ENCODE measurements at regions not wholly inside any gene's neighbourhood (a gene's known extent, or its start where the extent isn't known, plus 50 kb on each side); places are given as distances from the start of the nearest gene placed in this dataset.
A peak's percentile ranks its signal among the peaks of the same experiment; 100 is the strongest.

- no peak for TF ChIP-seq MAFF (IDR thresholded peaks at IDR 0.05; ENCODE audit: low read depth, low read length)
- TF ChIP-seq MEIS2 (CRISPR knock-in tag; IDR thresholded peaks at IDR 0.05): no peak
- peak; percentile 91 for TF ChIP-seq STAG1 (CRISPR knock-in tag; IDR thresholded peaks at IDR 0.05)
Observed at GRCh38 chr11:79708319-79708932, 267.6 kb upstream of the TENM4 start (continued).

DNA sequence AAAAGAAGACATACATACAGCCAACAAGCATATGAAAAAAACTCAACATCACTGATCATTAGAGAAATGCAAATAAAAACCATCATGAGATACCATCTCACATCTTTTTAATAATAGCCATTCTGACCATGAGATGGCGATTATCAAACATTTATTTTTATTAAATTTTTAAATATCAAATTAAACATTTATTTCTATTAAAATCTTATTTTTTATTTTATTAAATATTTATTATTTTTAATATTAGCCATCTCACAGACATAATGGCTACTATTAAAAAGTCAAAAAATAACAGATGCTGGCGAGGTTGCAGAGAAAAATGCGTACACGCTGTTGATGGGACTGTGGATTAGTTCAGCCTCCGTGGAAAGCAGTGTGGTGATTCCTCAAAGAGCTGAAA is 264.8 kb upstream of the TENM4 start:
- in situ Hi-C loops (cut with HindIII; ENCODE audit: extremely low pct_ligation_motif_present, low pct_unique_long_range_greater_than_20kb): loop anchor here (25.0 kb wide), 3 partner anchors 457 to 1532 kb away; no protein-coding TSS in a partner anchor
- no peak for ATAC-seq
- TF ChIP-seq SRF (IDR thresholded peaks at IDR 0.05; ENCODE audit: low read depth, low read length) (no peak), TCF12 (IDR thresholded peaks at IDR 0.05) (no peak), TCF12 (CRISPR knock-in tag; IDR thresholded peaks at IDR 0.05) (no peak), HMGXB4 (CRISPR knock-in tag; IDR thresholded peaks at IDR 0.05; ENCODE audit: borderline replicate concordance in 1 of 2, low read depth in 1 of 2) (no peak), HDAC2 (CRISPR knock-in tag; IDR thresholded peaks at IDR 0.05) (no peak), CREB1 (IDR thresholded peaks at IDR 0.05) (no peak), CREB1 (CRISPR knock-in tag; IDR thresholded peaks at IDR 0.05) (no peak), CHD2 (IDR thresholded peaks at IDR 0.05; ENCODE audit: low read depth, low read length) (no peak), ZEB1 (IDR thresholded peaks at IDR 0.05; ENCODE audit: insufficient replicate concordance, low read depth) (no peak), TMF1 (CRISPR knock-in tag; IDR thresholded peaks at IDR 0.05; ENCODE audit: low read depth) (no peak)
- TF ChIP-seq, protein P1, sequence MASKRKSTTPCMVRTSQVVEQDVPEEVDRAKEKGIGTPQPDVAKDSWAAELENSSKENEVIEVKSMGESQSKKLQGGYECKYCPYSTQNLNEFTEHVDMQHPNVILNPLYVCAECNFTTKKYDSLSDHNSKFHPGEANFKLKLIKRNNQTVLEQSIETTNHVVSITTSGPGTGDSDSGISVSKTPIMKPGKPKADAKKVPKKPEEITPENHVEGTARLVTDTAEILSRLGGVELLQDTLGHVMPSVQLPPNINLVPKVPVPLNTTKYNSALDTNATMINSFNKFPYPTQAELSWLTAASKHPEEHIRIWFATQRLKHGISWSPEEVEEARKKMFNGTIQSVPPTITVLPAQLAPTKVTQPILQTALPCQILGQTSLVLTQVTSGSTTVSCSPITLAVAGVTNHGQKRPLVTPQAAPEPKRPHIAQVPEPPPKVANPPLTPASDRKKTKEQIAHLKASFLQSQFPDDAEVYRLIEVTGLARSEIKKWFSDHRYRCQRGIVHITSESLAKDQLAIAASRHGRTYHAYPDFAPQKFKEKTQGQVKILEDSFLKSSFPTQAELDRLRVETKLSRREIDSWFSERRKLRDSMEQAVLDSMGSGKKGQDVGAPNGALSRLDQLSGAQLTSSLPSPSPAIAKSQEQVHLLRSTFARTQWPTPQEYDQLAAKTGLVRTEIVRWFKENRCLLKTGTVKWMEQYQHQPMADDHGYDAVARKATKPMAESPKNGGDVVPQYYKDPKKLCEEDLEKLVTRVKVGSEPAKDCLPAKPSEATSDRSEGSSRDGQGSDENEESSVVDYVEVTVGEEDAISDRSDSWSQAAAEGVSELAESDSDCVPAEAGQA (IDR thresholded peaks at IDR 0.05; ENCODE audit: low read depth): no peak
- TF ChIP-seq, protein P1 (CRISPR knock-in tag; IDR thresholded peaks at IDR 0.05; ENCODE audit: borderline replicate concordance): no peak

More for the DNA sequence above, 264.8 kb upstream of the TENM4 start:
- Histone ChIP-seq H3K9me3 (ENCODE audit: low read length) (peaks cover 25% of the 10 kb centered on the region), H3K9ac (ENCODE audit: insufficient read depth, low read depth, low read length) (no peak overlapping the region), H3K4me3 (replicated peaks in 1 of 3; ENCODE audit: insufficient read depth in 1 of 3, low read depth in 2 of 3, low read length in 3 of 3) (no peak overlapping the region), H2AFZ (ENCODE audit: low read length) (no peak overlapping the region), H3K27me3 (ENCODE audit: control insufficient read depth in 1 of 2, insufficient read depth in 2 of 2, low read length in 2 of 2) (no peaks in the 10 kb centered on the region), H3K79me2 (ENCODE audit: insufficient read depth, low read length) (no peaks in the 10 kb centered on the region), H3K27ac (ENCODE audit: extremely low read length, insufficient read depth, low read length) (no peak overlapping the region), H3K36me3 (replicated peaks in 1 of 2; ENCODE audit: control insufficient read depth in 1 of 2, insufficient read depth in 2 of 2, low read length in 2 of 2) (no peaks in the 10 kb centered on the region), H3K4me1 (ENCODE audit: insufficient read depth, low read length) (no peaks in the 10 kb centered on the region), H3K4me2 (ENCODE audit: low read depth, low read length) (no peak overlapping the region), H4K20me1 (ENCODE audit: insufficient read depth, low read length) (no peaks in the 10 kb centered on the region)
- intact Hi-C loops (cut with micrococcal nuclease; ENCODE audit: unreplicated experiment): no loop called here
- DNase-seq (ENCODE audit: low spot score) (no peak), FAIRE-seq (no peak)
- ChIA-PET POLR2A (no interaction called here), CTCF (ENCODE audit: low intra/inter-chr PET ratio, low total read pairs) (no interaction called here)
- no TSS peak for BruUV-seq (replicated peaks)
- 36% methylated on average over 5 of the region's 5 CpGs for WGBS (ENCODE audit: low lambda C conversion rate)
